ENCODE measurements at regions not wholly inside any gene's neighbourhood (a gene's known extent, or its start where the extent isn't known, plus 50 kb on each side); places are given as distances from the start of the nearest gene placed in this dataset.

DNA sequence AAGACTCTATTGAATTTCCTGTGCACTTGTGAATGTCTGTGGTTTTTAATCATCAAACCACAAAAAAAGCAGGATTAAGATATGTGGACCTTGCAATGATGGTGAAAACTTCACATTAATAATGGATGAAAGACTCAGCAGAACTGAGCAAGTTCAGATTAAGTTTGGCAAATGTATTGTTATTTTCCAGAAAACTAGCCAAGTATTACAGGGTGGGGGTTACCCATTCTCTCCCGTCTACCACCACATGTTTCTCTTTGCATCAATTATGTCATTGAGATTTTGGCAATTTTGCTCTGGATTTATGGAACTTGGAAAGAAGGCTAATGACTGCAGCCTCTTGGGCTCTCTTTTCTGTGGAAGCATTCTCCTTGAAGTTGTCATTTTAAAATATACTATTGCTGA lies 577.1 kb downstream of the ANKRD50 start:
- no peak overlapping the region for H3K4me3 ChIP-seq (ENCODE audit: low read length)
- no peak overlapping the region for H3K4me3 Mint-ChIP-seq
- peaks cover 12 to 15% of the 10 kb centered on the region in 2 donors for H3K9me3 Mint-ChIP-seq
- H3K27ac Mint-ChIP-seq: no peak overlapping the region
- H3K27ac ChIP-seq (ENCODE audit: low read length): no peak overlapping the region
- WGBS (ENCODE audit: insufficient coverage): no CpG with 5 or more reads among the region's 1 CpG
- DNase-seq (no peak), ATAC-seq (no peak)
- no peaks in the 10 kb centered on the region for H3K27me3 ChIP-seq (ENCODE audit: control insufficient read depth, insufficient read depth, low read length)
- H3K27me3 Mint-ChIP-seq (ENCODE audit: low read depth in 2 of 2): no peaks in the 10 kb centered on the region
- intact Hi-C loops (cut with micrococcal nuclease): no loop called here
- H3K4me1 Mint-ChIP-seq: no peaks in the 10 kb centered on the region
- H3K36me3 ChIP-seq (ENCODE audit: control insufficient read depth, insufficient read depth, low read length): no peaks in the 10 kb centered on the region
- TF ChIP-seq, protein P1, sequence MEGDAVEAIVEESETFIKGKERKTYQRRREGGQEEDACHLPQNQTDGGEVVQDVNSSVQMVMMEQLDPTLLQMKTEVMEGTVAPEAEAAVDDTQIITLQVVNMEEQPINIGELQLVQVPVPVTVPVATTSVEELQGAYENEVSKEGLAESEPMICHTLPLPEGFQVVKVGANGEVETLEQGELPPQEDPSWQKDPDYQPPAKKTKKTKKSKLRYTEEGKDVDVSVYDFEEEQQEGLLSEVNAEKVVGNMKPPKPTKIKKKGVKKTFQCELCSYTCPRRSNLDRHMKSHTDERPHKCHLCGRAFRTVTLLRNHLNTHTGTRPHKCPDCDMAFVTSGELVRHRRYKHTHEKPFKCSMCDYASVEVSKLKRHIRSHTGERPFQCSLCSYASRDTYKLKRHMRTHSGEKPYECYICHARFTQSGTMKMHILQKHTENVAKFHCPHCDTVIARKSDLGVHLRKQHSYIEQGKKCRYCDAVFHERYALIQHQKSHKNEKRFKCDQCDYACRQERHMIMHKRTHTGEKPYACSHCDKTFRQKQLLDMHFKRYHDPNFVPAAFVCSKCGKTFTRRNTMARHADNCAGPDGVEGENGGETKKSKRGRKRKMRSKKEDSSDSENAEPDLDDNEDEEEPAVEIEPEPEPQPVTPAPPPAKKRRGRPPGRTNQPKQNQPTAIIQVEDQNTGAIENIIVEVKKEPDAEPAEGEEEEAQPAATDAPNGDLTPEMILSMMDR (IDR thresholded peaks at IDR 0.05): no peak
- no peaks in the 10 kb centered on the region for H3K4me1 ChIP-seq (ENCODE audit: control insufficient read depth, insufficient read depth, low read length)
- peaks cover 12% of the 10 kb centered on the region for H3K36me3 Mint-ChIP-seq
- H3K9me3 ChIP-seq (ENCODE audit: control insufficient read depth, insufficient read depth, low read length): no peaks in the 10 kb centered on the region

DNA sequence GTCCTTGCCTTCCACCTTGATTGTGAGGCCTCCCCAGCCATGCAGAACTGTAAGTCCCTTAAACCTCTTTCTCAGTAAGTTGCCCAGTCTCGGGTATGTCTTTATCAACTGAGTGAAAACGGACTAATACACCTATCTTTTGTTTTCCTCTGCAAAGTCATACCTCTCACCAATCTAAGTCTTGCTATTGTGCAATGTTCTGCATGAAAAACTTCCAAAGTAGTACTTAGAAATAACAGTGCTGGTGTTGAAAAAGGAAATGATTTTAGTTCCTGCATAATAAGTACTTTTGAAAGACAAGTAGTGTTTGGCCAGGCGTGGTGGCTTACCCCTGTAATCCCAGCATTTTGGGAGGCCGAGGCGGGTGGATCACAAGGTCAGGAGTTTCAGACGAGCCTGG lies 573.5 kb downstream of the ANKRD50 start:
- Mint-ChIP-seq H3K4me1 (no peaks in the 10 kb centered on the region), H3K27ac (no peak overlapping the region), H3K36me3 (no peaks in the 10 kb centered on the region), H3K9me3 (peaks cover 3 to 12% of the 10 kb centered on the region in 2 donors), H3K4me3 (no peak overlapping the region), H3K27me3 (ENCODE audit: low read depth in 2 of 2) (no peaks in the 10 kb centered on the region)
- intact Hi-C loops (cut with micrococcal nuclease): no loop called here
- Histone ChIP-seq H3K4me3 (ENCODE audit: low read length) (no peak overlapping the region), H3K9me3 (ENCODE audit: control insufficient read depth, insufficient read depth, low read length) (no peaks in the 10 kb centered on the region), H3K27me3 (ENCODE audit: control insufficient read depth, insufficient read depth, low read length) (no peaks in the 10 kb centered on the region), H3K36me3 (ENCODE audit: control insufficient read depth, insufficient read depth, low read length) (no peaks in the 10 kb centered on the region), H3K4me1 (ENCODE audit: control insufficient read depth, insufficient read depth, low read length) (no peaks in the 10 kb centered on the region), H3K27ac (ENCODE audit: low read length) (no peak overlapping the region)
- TF ChIP-seq, protein P1 (IDR thresholded peaks at IDR 0.05): no peak
- ATAC-seq (no peak), DNase-seq (no peak)
- WGBS (ENCODE audit: insufficient coverage): 86% methylated on average over 5 of the region's 6 CpGs

DNA sequence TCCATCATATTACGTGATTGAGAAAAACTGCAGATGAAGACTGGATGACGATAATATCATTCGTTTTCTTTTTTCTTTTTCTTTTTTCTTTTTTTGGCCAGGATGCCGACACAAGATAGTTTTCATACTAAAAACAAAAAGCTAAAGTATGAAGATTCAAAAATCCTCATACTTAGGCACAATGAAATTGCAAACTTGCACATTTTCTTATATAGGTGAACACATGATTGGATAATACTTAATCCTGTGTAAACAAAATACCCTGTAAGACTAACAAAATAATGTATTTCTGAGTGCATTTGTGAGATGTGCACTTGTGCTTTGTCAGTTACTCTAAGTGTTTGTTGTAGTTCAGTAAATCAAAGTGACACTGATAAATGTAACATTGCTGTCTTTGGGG lies 568.9 kb downstream of the ANKRD50 start:
- no peaks in the 10 kb centered on the region for H3K9me3 ChIP-seq (ENCODE audit: control insufficient read depth, insufficient read depth, low read length)
- H3K27ac Mint-ChIP-seq: no peak overlapping the region
- TF ChIP-seq, protein P1 (IDR thresholded peaks at IDR 0.05): no peak
- H3K27ac ChIP-seq (ENCODE audit: low read length): no peak overlapping the region
- no peaks in the 10 kb centered on the region for H3K36me3 Mint-ChIP-seq
- intact Hi-C loops (cut with micrococcal nuclease): no loop called here
- WGBS (ENCODE audit: insufficient coverage): 80% methylated on average over 1 of the region's 4 CpGs
- H3K36me3 ChIP-seq (ENCODE audit: control insufficient read depth, insufficient read depth, low read length): no peaks in the 10 kb centered on the region
- ATAC-seq (no peak), DNase-seq (no peak)
- H3K4me1 Mint-ChIP-seq: no peaks in the 10 kb centered on the region
- H3K27me3 ChIP-seq (ENCODE audit: control insufficient read depth, insufficient read depth, low read length): no peaks in the 10 kb centered on the region
- H3K4me3 Mint-ChIP-seq: no peak overlapping the region
- H3K27me3 Mint-ChIP-seq (ENCODE audit: low read depth in 2 of 2): no peaks in the 10 kb centered on the region
- no peak overlapping the region for H3K4me3 ChIP-seq (ENCODE audit: low read length)
- no peaks in the 10 kb centered on the region for H3K4me1 ChIP-seq (ENCODE audit: control insufficient read depth, insufficient read depth, low read length)
- H3K9me3 Mint-ChIP-seq: peaks cover 2 to 8% of the 10 kb centered on the region in 2 donors

DNA sequence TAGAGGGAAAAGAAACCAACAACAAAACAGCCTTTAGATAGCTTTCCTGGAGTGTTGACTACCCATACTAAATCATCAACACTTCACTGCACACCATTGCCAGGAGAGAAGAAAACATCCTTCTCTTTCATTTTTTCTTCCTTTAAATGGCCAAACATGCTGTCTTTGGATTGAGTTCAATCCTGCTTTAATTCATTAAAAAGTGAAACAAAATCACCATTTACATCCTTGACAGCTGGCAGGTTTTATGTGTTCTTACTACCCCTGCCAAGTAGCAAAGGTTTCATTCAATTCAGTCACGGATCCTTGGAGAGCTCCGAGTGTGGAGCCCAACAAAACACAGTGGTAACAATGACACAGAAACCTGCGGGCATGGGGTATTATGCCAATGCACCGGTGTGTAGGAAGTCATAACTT lies 568.3 kb downstream of the ANKRD50 start:
- WGBS (ENCODE audit: insufficient coverage): 100% methylated on average over 3 of the region's 4 CpGs
- Histone ChIP-seq H3K4me3 (ENCODE audit: low read length) (no peak overlapping the region), H3K9me3 (ENCODE audit: control insufficient read depth, insufficient read depth, low read length) (no peaks in the 10 kb centered on the region), H3K27me3 (ENCODE audit: control insufficient read depth, insufficient read depth, low read length) (no peaks in the 10 kb centered on the region), H3K4me1 (ENCODE audit: control insufficient read depth, insufficient read depth, low read length) (no peaks in the 10 kb centered on the region), H3K27ac (ENCODE audit: low read length) (no peak overlapping the region), H3K36me3 (ENCODE audit: control insufficient read depth, insufficient read depth, low read length) (no peaks in the 10 kb centered on the region)
- ATAC-seq (no peak), DNase-seq (no peak)
- Mint-ChIP-seq H3K9me3 (peaks cover 2 to 5% of the 10 kb centered on the region in 2 donors), H3K27ac (no peak overlapping the region), H3K4me1 (no peaks in the 10 kb centered on the region), H3K27me3 (ENCODE audit: low read depth in 2 of 2) (no peaks in the 10 kb centered on the region), H3K4me3 (no peak overlapping the region), H3K36me3 (no peaks in the 10 kb centered on the region)
- TF ChIP-seq, protein P1 (IDR thresholded peaks at IDR 0.05): no peak
- intact Hi-C loops (cut with micrococcal nuclease): no loop called here
